ENCODE measurements at regions not wholly inside any gene's neighbourhood (a gene's known extent, or its start where the extent isn't known, plus 50 kb on each side); places are given as distances from the start of the nearest gene placed in this dataset.

DNA sequence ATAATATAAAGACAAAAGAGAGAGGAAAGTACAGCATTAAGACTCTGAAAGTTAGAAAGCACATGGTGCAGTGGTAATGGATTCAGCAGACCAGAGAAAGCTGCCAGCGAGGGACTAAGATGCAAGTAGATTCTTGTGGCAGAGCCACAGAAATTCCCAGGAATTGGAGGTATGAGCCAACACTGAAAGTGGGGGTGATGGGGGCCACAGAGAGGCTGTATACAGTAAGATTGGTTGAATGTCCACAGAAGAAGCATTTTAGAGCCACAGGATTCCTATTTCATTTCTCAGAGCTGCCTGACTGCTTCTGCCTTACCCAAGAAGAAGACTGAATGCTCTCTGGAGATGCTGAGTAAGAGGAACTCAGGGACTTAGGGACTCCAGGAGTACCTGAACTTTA lies 295.0 kb downstream of the LMO7 start:
- H3K4me3 ChIP-seq (ENCODE audit: low read length in 2 of 2) = no peak overlapping the region
- 96% methylated on average over 1 of the region's 1 CpG for WGBS
- no peaks in the 10 kb centered on the region for H3K27me3 ChIP-seq (ENCODE audit: control insufficient read depth in 2 of 2, insufficient read depth in 1 of 2, low read length in 1 of 2)
- no peaks in the 10 kb centered on the region for H3K9me3 ChIP-seq (ENCODE audit: control insufficient read depth in 2 of 2, insufficient read depth in 1 of 2, low read length in 1 of 2)
- no peaks in the 10 kb centered on the region for H3K4me1 ChIP-seq (ENCODE audit: control insufficient read depth in 2 of 2, insufficient read depth in 2 of 2, low read length in 2 of 2)
- no peaks in the 10 kb centered on the region for H3K36me3 ChIP-seq (ENCODE audit: control insufficient read depth in 2 of 2, insufficient read depth in 2 of 2, low read length in 1 of 2)
- no peak overlapping the region for H3K27ac ChIP-seq (ENCODE audit: low read depth in 1 of 2, low read length in 1 of 2)
- no peak for DNase-seq (ENCODE audit: low read depth in 6 of 9, low spot score in 9 of 9)

DNA sequence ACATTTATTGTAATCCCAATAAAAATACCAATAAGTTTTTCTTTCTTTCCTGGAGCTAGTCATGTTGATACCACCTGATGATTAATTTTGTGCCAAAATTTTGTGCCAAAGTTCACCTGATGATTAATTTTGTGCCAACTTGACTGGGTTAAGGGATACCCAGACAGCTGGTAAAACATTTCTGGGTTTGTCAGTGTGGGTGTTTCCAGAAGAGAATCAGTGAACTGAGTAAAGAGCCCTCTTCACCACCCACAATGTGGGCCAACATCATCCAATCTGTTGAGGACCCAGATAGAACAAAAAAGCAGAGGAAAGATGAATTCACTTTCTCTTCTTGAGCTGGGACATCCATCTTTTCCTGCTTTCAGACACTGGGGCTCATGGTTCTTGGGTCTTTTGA lies 292.9 kb downstream of the LMO7 start:
- Histone ChIP-seq H3K4me3 (ENCODE audit: low read length in 2 of 2) (no peak overlapping the region), H3K27me3 (ENCODE audit: control insufficient read depth in 2 of 2, insufficient read depth in 1 of 2, low read length in 1 of 2) (no peaks in the 10 kb centered on the region), H3K27ac (ENCODE audit: low read depth in 1 of 2, low read length in 1 of 2) (no peak overlapping the region), H3K9me3 (ENCODE audit: control insufficient read depth in 2 of 2, insufficient read depth in 1 of 2, low read length in 1 of 2) (no peaks in the 10 kb centered on the region), H3K36me3 (ENCODE audit: control insufficient read depth in 2 of 2, insufficient read depth in 2 of 2, low read length in 1 of 2) (no peaks in the 10 kb centered on the region), H3K4me1 (ENCODE audit: control insufficient read depth in 2 of 2, insufficient read depth in 2 of 2, low read length in 2 of 2) (no peaks in the 10 kb centered on the region)
- no peak for DNase-seq (ENCODE audit: low read depth in 6 of 9, low spot score in 9 of 9)

DNA sequence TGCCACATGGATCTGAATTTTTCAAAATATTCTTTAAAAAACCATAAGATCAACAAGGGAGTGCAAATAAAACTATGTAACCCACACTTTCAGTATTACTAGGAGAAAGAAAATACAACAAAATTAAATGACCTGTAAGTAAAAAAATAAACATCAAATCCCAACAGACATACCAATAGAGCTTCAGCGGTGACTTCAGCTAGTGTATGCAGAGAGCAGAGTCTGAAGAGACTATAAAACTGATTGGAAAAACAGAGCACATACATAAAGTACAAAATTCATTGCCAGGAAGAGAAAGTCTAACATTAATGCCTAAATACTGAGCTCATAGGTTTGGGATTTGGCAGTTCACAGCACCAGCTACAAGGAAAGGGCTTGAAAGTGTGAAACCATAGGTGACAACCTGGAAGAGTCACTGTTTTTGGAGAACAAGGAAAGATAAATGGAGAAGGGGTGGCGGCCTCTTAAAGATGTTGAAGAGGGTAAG lies 291.1 kb downstream of the LMO7 start:
- Histone ChIP-seq H3K4me1 (ENCODE audit: control insufficient read depth in 2 of 2, insufficient read depth in 2 of 2, low read length in 2 of 2) (no peaks in the 10 kb centered on the region), H3K27me3 (ENCODE audit: control insufficient read depth in 2 of 2, insufficient read depth in 1 of 2, low read length in 1 of 2) (no peaks in the 10 kb centered on the region), H3K4me3 (ENCODE audit: low read length in 2 of 2) (no peak overlapping the region), H3K27ac (ENCODE audit: low read depth in 1 of 2, low read length in 1 of 2) (no peak overlapping the region), H3K9me3 (ENCODE audit: control insufficient read depth in 2 of 2, insufficient read depth in 1 of 2, low read length in 1 of 2) (no peaks in the 10 kb centered on the region), H3K36me3 (ENCODE audit: control insufficient read depth in 2 of 2, insufficient read depth in 2 of 2, low read length in 1 of 2) (no peaks in the 10 kb centered on the region)
- no peak for DNase-seq (ENCODE audit: low read depth in 6 of 9, low spot score in 9 of 9)
- 96% methylated on average over 2 of the region's 2 CpGs for WGBS

DNA sequence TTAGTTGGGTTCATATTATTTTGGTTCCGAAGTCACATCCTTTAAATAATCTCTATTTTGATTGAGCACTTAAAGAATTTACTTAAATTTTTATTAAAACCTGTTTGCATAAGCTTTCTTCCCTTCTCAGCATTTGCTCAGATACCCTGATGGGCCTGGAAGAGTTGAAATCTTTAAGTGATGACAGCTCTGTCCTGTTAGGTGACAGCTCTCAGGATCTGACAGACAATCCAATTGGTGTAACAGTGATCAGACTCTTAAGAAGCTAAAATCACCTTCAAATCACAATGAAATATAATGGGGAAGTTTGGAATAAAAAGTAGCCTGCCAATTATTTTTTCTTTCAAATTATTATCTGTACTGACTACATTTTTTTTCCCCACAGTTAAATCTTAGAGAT lies 284.4 kb downstream of the LMO7 start:
- no peak for DNase-seq (ENCODE audit: low read depth in 6 of 9, low spot score in 9 of 9)
- WGBS = 100% methylated on average over 1 of the region's 1 CpG
- no peak overlapping the region for H3K4me3 ChIP-seq (ENCODE audit: low read length in 2 of 2)
- no peaks in the 10 kb centered on the region for H3K4me1 ChIP-seq (ENCODE audit: control insufficient read depth in 2 of 2, insufficient read depth in 2 of 2, low read length in 2 of 2)
- no peaks in the 10 kb centered on the region for H3K9me3 ChIP-seq (ENCODE audit: control insufficient read depth in 2 of 2, insufficient read depth in 1 of 2, low read length in 1 of 2)
- H3K36me3 ChIP-seq (ENCODE audit: control insufficient read depth in 2 of 2, insufficient read depth in 2 of 2, low read length in 1 of 2) = no peaks in the 10 kb centered on the region
- no peak overlapping the region for H3K27ac ChIP-seq (ENCODE audit: low read depth in 1 of 2, low read length in 1 of 2)
- no peaks in the 10 kb centered on the region for H3K27me3 ChIP-seq (ENCODE audit: control insufficient read depth in 2 of 2, insufficient read depth in 1 of 2, low read length in 1 of 2)

DNA sequence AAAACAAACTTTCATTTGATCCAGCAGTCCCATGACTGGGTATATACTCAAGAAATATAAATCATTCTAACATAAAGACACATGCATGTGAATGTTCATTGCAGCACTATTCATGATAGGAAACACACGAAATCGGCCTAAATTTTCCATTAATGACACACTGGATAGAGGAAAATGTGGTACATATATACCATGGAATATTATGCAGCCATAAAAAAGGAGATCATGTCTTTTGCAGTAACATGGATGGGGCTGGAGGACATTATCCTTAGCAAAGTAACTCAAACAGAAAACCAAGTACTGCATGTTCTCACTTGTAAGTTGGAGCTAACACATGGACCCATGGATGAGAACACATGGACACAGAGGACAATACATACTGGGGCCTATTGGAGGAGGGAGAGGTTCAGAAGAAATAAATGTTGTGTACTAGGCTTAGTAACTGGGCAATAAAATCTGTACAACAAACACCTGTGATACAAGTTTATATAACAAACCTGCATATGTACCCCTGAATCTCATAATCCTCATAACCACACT lies 283.6 kb downstream of the LMO7 start:
- H3K27ac ChIP-seq (ENCODE audit: low read depth in 1 of 2, low read length in 1 of 2) = no peak overlapping the region
- H3K36me3 ChIP-seq (ENCODE audit: control insufficient read depth in 2 of 2, insufficient read depth in 2 of 2, low read length in 1 of 2) = no peaks in the 10 kb centered on the region
- 98% methylated on average over 2 of the region's 2 CpGs for WGBS
- H3K9me3 ChIP-seq (ENCODE audit: control insufficient read depth in 2 of 2, insufficient read depth in 1 of 2, low read length in 1 of 2) = no peaks in the 10 kb centered on the region
- H3K27me3 ChIP-seq (ENCODE audit: control insufficient read depth in 2 of 2, insufficient read depth in 1 of 2, low read length in 1 of 2) = no peaks in the 10 kb centered on the region
- H3K4me3 ChIP-seq (ENCODE audit: low read length in 2 of 2) = no peak overlapping the region
- H3K4me1 ChIP-seq (ENCODE audit: control insufficient read depth in 2 of 2, insufficient read depth in 2 of 2, low read length in 2 of 2) = no peaks in the 10 kb centered on the region
- no peak for DNase-seq (ENCODE audit: low read depth in 6 of 9, low spot score in 9 of 9)

DNA sequence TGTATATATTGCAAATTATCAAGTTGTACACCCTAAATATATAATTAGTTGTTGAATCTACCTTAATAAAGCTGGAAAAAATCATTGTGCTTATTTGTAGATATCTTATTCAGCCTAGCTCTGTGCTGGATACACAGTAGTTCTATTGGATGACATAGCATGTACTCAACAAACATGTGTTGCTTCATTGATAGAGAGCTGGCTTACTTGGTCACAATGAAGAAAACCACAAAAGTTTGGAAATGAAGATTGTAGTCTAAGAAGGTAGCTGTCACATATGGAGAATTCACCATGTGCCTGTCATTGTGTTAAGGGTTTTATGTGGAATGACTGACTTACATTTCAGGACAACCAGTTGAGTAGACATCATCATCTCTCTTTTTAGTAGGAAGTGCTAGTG lies 278.9 kb downstream of the LMO7 start:
- H3K27ac ChIP-seq (ENCODE audit: low read depth in 1 of 2, low read length in 1 of 2) = no peak overlapping the region
- no peaks in the 10 kb centered on the region for H3K36me3 ChIP-seq (ENCODE audit: control insufficient read depth in 2 of 2, insufficient read depth in 2 of 2, low read length in 1 of 2)
- no peak for DNase-seq (ENCODE audit: low read depth in 6 of 9, low spot score in 9 of 9)
- H3K9me3 ChIP-seq (ENCODE audit: control insufficient read depth in 2 of 2, insufficient read depth in 1 of 2, low read length in 1 of 2) = no peaks in the 10 kb centered on the region
- H3K27me3 ChIP-seq (ENCODE audit: control insufficient read depth in 2 of 2, insufficient read depth in 1 of 2, low read length in 1 of 2) = no peaks in the 10 kb centered on the region
- no peaks in the 10 kb centered on the region for H3K4me1 ChIP-seq (ENCODE audit: control insufficient read depth in 2 of 2, insufficient read depth in 2 of 2, low read length in 2 of 2)
- H3K4me3 ChIP-seq (ENCODE audit: low read length in 2 of 2) = no peak overlapping the region

DNA sequence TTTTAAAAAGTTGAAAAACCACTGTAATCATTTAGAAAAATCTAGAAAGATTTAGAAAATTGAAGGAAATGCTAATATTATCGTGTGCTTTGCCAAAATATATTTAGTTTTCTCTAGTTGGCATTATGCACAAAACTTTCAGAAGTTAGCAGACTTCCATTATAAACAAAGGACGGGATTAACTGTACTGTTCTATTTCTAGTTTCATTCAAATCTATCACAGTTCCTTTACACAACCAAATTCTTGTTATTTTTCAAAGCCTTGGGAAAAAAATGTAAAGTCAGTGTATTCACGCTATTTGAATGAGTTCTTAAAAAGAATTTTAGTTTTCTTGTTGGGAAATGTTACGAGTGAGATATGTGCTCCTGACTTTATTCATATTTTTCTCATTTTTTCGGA lies 277.8 kb downstream of the LMO7 start:
- no peaks in the 10 kb centered on the region for H3K36me3 ChIP-seq (ENCODE audit: control insufficient read depth in 2 of 2, insufficient read depth in 2 of 2, low read length in 1 of 2)
- no peaks in the 10 kb centered on the region for H3K27me3 ChIP-seq (ENCODE audit: control insufficient read depth in 2 of 2, insufficient read depth in 1 of 2, low read length in 1 of 2)
- H3K4me1 ChIP-seq (ENCODE audit: control insufficient read depth in 2 of 2, insufficient read depth in 2 of 2, low read length in 2 of 2) = no peaks in the 10 kb centered on the region
- H3K27ac ChIP-seq (ENCODE audit: low read depth in 1 of 2, low read length in 1 of 2) = no peak overlapping the region
- no peak for DNase-seq (ENCODE audit: low read depth in 6 of 9, low spot score in 9 of 9)
- H3K4me3 ChIP-seq (ENCODE audit: low read length in 2 of 2) = no peak overlapping the region
- H3K9me3 ChIP-seq (ENCODE audit: control insufficient read depth in 2 of 2, insufficient read depth in 1 of 2, low read length in 1 of 2) = no peaks in the 10 kb centered on the region
- WGBS = 96% methylated on average over 5 of the region's 5 CpGs

DNA sequence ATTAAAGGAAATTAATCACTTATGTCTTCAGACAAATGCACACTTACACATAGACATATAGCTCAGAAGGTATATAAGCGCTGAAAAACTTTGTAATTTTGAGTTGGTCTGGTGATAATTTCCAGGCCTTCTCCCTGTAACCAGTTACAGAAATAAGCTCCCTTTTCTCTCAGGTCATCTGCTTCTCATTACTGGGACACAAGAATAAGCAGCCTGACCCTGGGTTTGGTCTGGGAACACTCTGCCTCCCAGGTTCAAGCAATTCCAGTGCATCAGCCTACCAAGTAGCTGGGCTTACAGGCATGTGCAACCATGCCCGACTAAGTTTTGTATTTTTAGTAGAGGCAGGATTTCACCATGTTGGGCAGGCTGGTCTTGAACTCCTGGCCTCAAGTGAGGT lies 274.5 kb downstream of the LMO7 start:
- H3K4me3 ChIP-seq (ENCODE audit: low read length in 2 of 2) = no peak overlapping the region
- no peak for DNase-seq (ENCODE audit: low read depth in 6 of 9, low spot score in 9 of 9)
- no peaks in the 10 kb centered on the region for H3K36me3 ChIP-seq (ENCODE audit: control insufficient read depth in 2 of 2, insufficient read depth in 2 of 2, low read length in 1 of 2)
- no peak overlapping the region for H3K27ac ChIP-seq (ENCODE audit: low read depth in 1 of 2, low read length in 1 of 2)
- no peaks in the 10 kb centered on the region for H3K4me1 ChIP-seq (ENCODE audit: control insufficient read depth in 2 of 2, insufficient read depth in 2 of 2, low read length in 2 of 2)
- H3K27me3 ChIP-seq (ENCODE audit: control insufficient read depth in 2 of 2, insufficient read depth in 1 of 2, low read length in 1 of 2) = no peaks in the 10 kb centered on the region
- WGBS = 97% methylated on average over 2 of the region's 2 CpGs
- no peaks in the 10 kb centered on the region for H3K9me3 ChIP-seq (ENCODE audit: control insufficient read depth in 2 of 2, insufficient read depth in 1 of 2, low read length in 1 of 2)

Data from thymus (tissue), 11 donors.